Rectal smooth muscle tissue (tissue), 1 donor: ENCODE measurements at regions not wholly inside any gene's neighbourhood (a gene's known extent, or its start where the extent isn't known, plus 50 kb on each side); places are given as distances from the start of the nearest gene placed in this dataset.
"Not testable (repeated sequence)": the region's sequence is repeated elsewhere in the genome, so short reads cannot be mapped to it uniquely, and the experiment has no call there.

Source experiments
- H3K27ac ChIP-seq: one replicate; pipeline ENCODE4 v1.7.0; 2013; ENCODE audit warnings: low read depth, low read length, inconsistent platforms
- H3K27me3 ChIP-seq: one replicate; pipeline ENCODE4 v1.7.0; 2013; ENCODE audit warnings: low read length; ENCODE audit not compliant: control insufficient read depth, insufficient read depth
- H3K36me3 ChIP-seq: one replicate; pipeline ENCODE4 v1.7.0; 2013; ENCODE audit warnings: low read length; ENCODE audit not compliant: control insufficient read depth, insufficient read depth
- H3K4me1 ChIP-seq: one replicate; pipeline ENCODE4 v1.7.0; 2013; ENCODE audit warnings: low read length; ENCODE audit not compliant: control insufficient read depth, insufficient read depth
- H3K4me3 ChIP-seq: one replicate; pipeline ENCODE4 v1.7.0; 2013; ENCODE audit warnings: low read length
- H3K9ac ChIP-seq: one replicate; pipeline ENCODE4 v1.7.0; 2013; ENCODE audit warnings: low read length

- Histone ChIP-seq H3K36me3 (no peaks in the 10 kb centered on the region), H3K27me3 (no peaks in the 10 kb centered on the region), H3K4me1 (no peaks in the 10 kb centered on the region), H3K4me3 (no peak overlapping the region), H3K27ac (no peak overlapping the region), H3K9ac (no peak overlapping the region)
Observed at GRCh38 chr6:11848852-11849731, 70.5 kb upstream of the ADTRP start.

- Histone ChIP-seq H3K9ac (no peak overlapping the region), H3K36me3 (no peaks in the 10 kb centered on the region), H3K4me1 (no peaks in the 10 kb centered on the region), H3K27me3 (no peaks in the 10 kb centered on the region), H3K4me3 (no peak overlapping the region), H3K27ac (no peak overlapping the region)
Observed at GRCh38 chr6:11848346-11848651, 69.7 kb upstream of the ADTRP start.

GRCh38 chr6:11847515-11848345 is 69.1 kb upstream of the ADTRP start:
- Histone ChIP-seq H3K27me3 (no peaks in the 10 kb centered on the region), H3K4me3 (no peak overlapping the region), H3K36me3 (no peaks in the 10 kb centered on the region), H3K4me1 (no peaks in the 10 kb centered on the region), H3K9ac (no peak overlapping the region), H3K27ac (no peak overlapping the region)

- H3K36me3 ChIP-seq, H3K4me1 ChIP-seq, H3K4me3 ChIP-seq, H3K27me3 ChIP-seq, H3K27ac ChIP-seq, H3K9ac ChIP-seq: not testable (repeated sequence)
Observed at GRCh38 chr6:11847068-11847467, 68.5 kb upstream of the ADTRP start.

- Histone ChIP-seq H3K4me1 (no peaks in the 10 kb centered on the region), H3K27me3 (no peaks in the 10 kb centered on the region), H3K36me3 (no peaks in the 10 kb centered on the region), H3K9ac (no peak overlapping the region), H3K27ac (no peak overlapping the region), H3K4me3 (no peak overlapping the region)
Observed at GRCh38 chr6:11845664-11846577, 67.3 kb upstream of the ADTRP start.

- not testable (repeated sequence) for H3K9ac ChIP-seq, H3K27me3 ChIP-seq, H3K27ac ChIP-seq, H3K4me3 ChIP-seq, H3K4me1 ChIP-seq, H3K36me3 ChIP-seq
Observed at GRCh38 chr6:11842795-11843194, 64.2 kb upstream of the ADTRP start.

GRCh38 chr6:11835065-11835464 is 56.5 kb upstream of the ADTRP start:
- no peak overlapping the region for H3K27ac ChIP-seq
- no peaks in the 10 kb centered on the region for H3K36me3 ChIP-seq
- no peak overlapping the region for H3K4me3 ChIP-seq
- H3K9ac ChIP-seq, result no peak overlapping the region
- H3K4me1 ChIP-seq, result no peaks in the 10 kb centered on the region
- H3K27me3 ChIP-seq, result no peaks in the 10 kb centered on the region

- Histone ChIP-seq H3K36me3 (no peaks in the 10 kb centered on the region), H3K9ac (no peak overlapping the region), H3K27ac (no peak overlapping the region), H3K4me3 (no peak overlapping the region), H3K4me1 (no peaks in the 10 kb centered on the region), H3K27me3 (no peaks in the 10 kb centered on the region)
Observed at GRCh38 chr6:11833626-11834592, 55.3 kb upstream of the ADTRP start.

GRCh38 chr6:11831653-11832052 is 53.0 kb upstream of the ADTRP start:
- no peak overlapping the region for H3K27ac ChIP-seq

GRCh38 chr6:11830520-11830919 is 51.9 kb upstream of the ADTRP start:
- Histone ChIP-seq H3K27ac (no peak overlapping the region), H3K4me3 (no peak overlapping the region), H3K4me1 (no peaks in the 10 kb centered on the region), H3K9ac (no peak overlapping the region), H3K27me3 (no peaks in the 10 kb centered on the region), H3K36me3 (no peaks in the 10 kb centered on the region)

More at GRCh38 chr6:11831653-11832052, 53.0 kb upstream of the ADTRP start:
- H3K4me3 ChIP-seq, result no peak overlapping the region
- no peaks in the 10 kb centered on the region for H3K36me3 ChIP-seq
- H3K4me1 ChIP-seq, result no peaks in the 10 kb centered on the region
- H3K27me3 ChIP-seq, result no peaks in the 10 kb centered on the region
- H3K9ac ChIP-seq, result no peak overlapping the region

- Histone ChIP-seq H3K27ac (no peak overlapping the region), H3K27me3 (no peaks in the 10 kb centered on the region), H3K9ac (no peak overlapping the region), H3K4me3 (no peak overlapping the region), H3K36me3 (no peaks in the 10 kb centered on the region), H3K4me1 (no peaks in the 10 kb centered on the region)
Observed at GRCh38 chr6:11830105-11830504, 51.5 kb upstream of the ADTRP start.
